C4-2B (cell line): ENCODE measurements at regions not wholly inside any gene's neighbourhood (a gene's known extent, or its start where the extent isn't known, plus 50 kb on each side); places are given as distances from the start of the nearest gene placed in this dataset.

ENCODE experiments used
- CTCF ChIP-seq: fragments of 450-650 bp; conservative IDR thresholded peaks from 2 replicates; pipeline ENCODE4 v1.5.1; 2017; ENCODE audit warnings: mild to moderate bottlenecking
- ZFX ChIP-seq: fragments of 450-650 bp; IDR thresholded peaks from 2 replicates; pipeline ENCODE4 v1.6.1; 2017

GRCh38 chr6:97654674-97655073, 371.7 kb upstream of the MMS22L start:
- TF ChIP-seq CTCF: no peak
- TF ChIP-seq ZFX: no peak
